Ascending aorta (tissue), 2 donors: ENCODE measurements at regions not wholly inside any gene's neighbourhood (a gene's known extent, or its start where the extent isn't known, plus 50 kb on each side); places are given as distances from the start of the nearest gene placed in this dataset.

Source experiments
- DNase-seq, 2 donors: peaks; one replicate each; pipeline ENCODE4 v3.0.0-alpha.2; 2019; ENCODE audit warnings: low spot score in 2 of 2
- H3K27ac ChIP-seq, 2 donors: fragments of 200-600 bp; sonication (generic); one replicate each; pipeline ENCODE4 v1.5.1; 2016 to 2017; ENCODE audit warnings: mild to moderate bottlenecking in 1 of 2
- H3K27me3 ChIP-seq: fragments of 200-600 bp; sonication (generic); one replicate; pipeline ENCODE4 v1.5.1; 2017
- H3K36me3 ChIP-seq, 2 donors: fragments of 200-600 bp; sonication (generic); one replicate each; pipeline ENCODE4 v1.5.1; 2016
- H3K4me1 ChIP-seq, 2 donors: fragments of 200-600 bp; sonication (generic); one replicate each; pipeline ENCODE4 v1.5.1; 2016 to 2017; ENCODE audit warnings: mild to moderate bottlenecking in 1 of 2
- H3K4me3 ChIP-seq, 2 donors: fragments of 200-600 bp; sonication (generic); one replicate each; pipeline ENCODE4 v1.5.1; 2016 to 2017; ENCODE audit warnings: mild to moderate bottlenecking in 1 of 2
- H3K9me3 ChIP-seq, 2 donors: fragments of 200-600 bp; sonication (generic); one replicate each; pipeline ENCODE4 v1.5.1; 2016
- CTCF ChIP-seq, 3 experiments: fragments of 200-600 bp in 2 of 3; fragments of 450-650 bp in 1 of 3; sonication (generic) in 2 of 3; IDR thresholded peaks; one replicate each; pipeline ENCODE4 v1.5.1; 2016 to 2019; ENCODE audit warnings: antibody characterized with exemption in 3 of 3, mild to moderate bottlenecking in 1 of 3, moderate library complexity in 1 of 3
- intact Hi-C: fragments of 100-400 bp; cut with DNase I; formaldehyde crosslinking; loops from one replicate; pipeline ENCODE4 v1.15.1; 2023

- intact Hi-C loops: no loop called here
- no peak for TF ChIP-seq CTCF (IDR thresholded peaks at IDR 0.05)
- Histone ChIP-seq H3K27ac (no peak overlapping the region), H3K4me3 (no peak overlapping the region), H3K27me3 (no peaks in the 10 kb centered on the region), H3K9me3 (no peaks in the 10 kb centered on the region), H3K36me3 (no peaks in the 10 kb centered on the region), H3K4me1 (no peaks in the 10 kb centered on the region)
- DNase-seq: no peak
Observed at GRCh38 chr10:105952153-105952552, 1212.4 kb downstream of the SORCS1 start.

DNA sequence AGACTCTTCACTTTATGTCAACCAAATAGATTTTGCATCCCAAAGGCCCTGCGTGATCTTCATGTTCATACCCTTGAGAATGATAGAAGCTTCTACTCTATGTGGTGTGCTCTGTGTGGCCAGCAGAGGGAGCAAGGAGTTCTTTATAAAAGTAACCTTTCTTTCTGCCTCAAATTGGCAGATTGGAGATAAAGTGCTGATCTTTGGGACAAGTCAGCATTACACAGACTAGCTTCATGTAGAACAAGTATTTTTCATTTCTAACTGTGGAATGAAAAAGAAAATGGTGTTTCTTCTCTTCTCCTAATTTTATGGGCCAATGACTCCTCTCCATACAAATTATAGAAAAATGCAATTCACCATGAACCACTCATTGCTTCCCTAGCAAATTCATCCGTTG lies 1214.1 kb downstream of the SORCS1 start:
- Histone ChIP-seq H3K4me3 (no peak overlapping the region), H3K9me3 (no peaks in the 10 kb centered on the region), H3K36me3 (no peaks in the 10 kb centered on the region), H3K27ac (no peak overlapping the region), H3K4me1 (no peaks in the 10 kb centered on the region), H3K27me3 (no peaks in the 10 kb centered on the region)
- DNase-seq: no peak
- intact Hi-C loops: no loop called here
- TF ChIP-seq CTCF (IDR thresholded peaks at IDR 0.05): peak in 2 of 3 experiments; percentile 45 to 67

GRCh38 chr10:105949721-105950120 lies 1214.8 kb downstream of the SORCS1 start:
- Histone ChIP-seq H3K9me3 (no peaks in the 10 kb centered on the region), H3K36me3 (no peaks in the 10 kb centered on the region), H3K4me1 (no peaks in the 10 kb centered on the region), H3K4me3 (no peak overlapping the region), H3K27me3 (no peaks in the 10 kb centered on the region), H3K27ac (no peak overlapping the region)
- intact Hi-C loops: no loop called here
- DNase-seq: no peak
- TF ChIP-seq CTCF (IDR thresholded peaks at IDR 0.05): no peak

DNA sequence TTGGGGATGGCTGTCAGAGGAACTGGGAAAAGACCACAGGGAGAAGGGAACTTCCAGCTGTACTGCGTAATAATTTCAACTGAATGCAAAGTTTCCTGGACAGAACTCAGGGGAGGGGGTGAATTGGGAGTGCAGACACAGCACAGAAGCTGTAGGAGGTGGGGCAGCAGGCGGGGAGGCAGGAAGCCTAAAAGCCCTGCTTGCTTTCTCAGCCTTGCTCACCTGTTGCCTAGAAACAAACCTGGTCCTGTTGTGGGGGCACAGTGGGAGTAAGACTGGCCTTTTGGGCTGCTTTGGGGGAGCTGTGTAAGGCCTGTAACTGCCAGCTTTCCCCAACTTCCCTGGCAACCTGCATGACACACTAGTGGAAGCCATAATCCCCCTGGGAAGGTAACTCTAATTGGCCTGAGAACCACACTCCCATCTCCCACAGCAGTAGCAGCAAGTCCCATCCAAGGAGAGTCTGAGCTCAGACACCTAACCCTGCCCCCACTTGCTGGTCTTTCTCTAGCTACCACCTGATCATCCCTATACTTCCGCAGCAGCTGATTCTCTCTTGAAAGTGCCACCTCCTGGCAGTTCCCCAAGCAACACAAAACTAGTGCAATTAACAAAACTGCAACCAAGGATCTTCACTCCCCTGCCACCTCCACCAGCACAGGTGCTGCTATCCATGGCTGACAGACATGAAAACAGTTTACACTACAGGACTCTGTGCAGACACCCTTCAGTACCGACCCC lies 1239.3 kb downstream of the SORCS1 start:
- peaks cover 0 to 11% of the 10 kb centered on the region in 2 donors for H3K9me3 ChIP-seq
- H3K27me3 ChIP-seq: no peaks in the 10 kb centered on the region
- no peak overlapping the region for H3K4me3 ChIP-seq
- DNase-seq: no peak
- no peak overlapping the region for H3K27ac ChIP-seq
- intact Hi-C loops: no loop called here
- H3K4me1 ChIP-seq: no peaks in the 10 kb centered on the region
- TF ChIP-seq CTCF (IDR thresholded peaks at IDR 0.05): no peak
- no peaks in the 10 kb centered on the region for H3K36me3 ChIP-seq

- no peaks in the 10 kb centered on the region for H3K27me3 ChIP-seq
- peaks cover 0 to 10% of the 10 kb centered on the region in 2 donors for H3K9me3 ChIP-seq
- H3K36me3 ChIP-seq: no peaks in the 10 kb centered on the region
- H3K4me3 ChIP-seq: no peak overlapping the region
- H3K4me1 ChIP-seq: no peaks in the 10 kb centered on the region
- no peak for TF ChIP-seq CTCF (IDR thresholded peaks at IDR 0.05)
- H3K27ac ChIP-seq: no peak overlapping the region
- no peak for DNase-seq
- intact Hi-C loops: no loop called here
Observed at GRCh38 chr10:105921348-105921747, 1243.2 kb downstream of the SORCS1 start.

GRCh38 chr10:105914432-105914831 lies 1250.1 kb downstream of the SORCS1 start:
- Histone ChIP-seq H3K4me1 (no peaks in the 10 kb centered on the region), H3K27ac (no peak overlapping the region), H3K4me3 (no peak overlapping the region), H3K36me3 (no peaks in the 10 kb centered on the region), H3K9me3 (no peaks in the 10 kb centered on the region), H3K27me3 (no peaks in the 10 kb centered on the region)
- no peak for DNase-seq
- intact Hi-C loops: no loop called here
- TF ChIP-seq CTCF (IDR thresholded peaks at IDR 0.05): no peak
